Activated CD8-positive, alpha-beta memory T cell treated with anti-CD3 and anti-CD28 coated beads, Interleukin-2, amount 50 U/mL, for 1 hour (primary cell): ENCODE measurements at regions not wholly inside any gene's neighbourhood (a gene's known extent, or its start where the extent isn't known, plus 50 kb on each side); places are given as distances from the start of the nearest gene placed in this dataset.

Source experiments
- DNase-seq: peaks from one replicate; pipeline ENCODE4 v3.0.0-alpha.2; 2020; ENCODE audit errors: extremely low read depth

DNA sequence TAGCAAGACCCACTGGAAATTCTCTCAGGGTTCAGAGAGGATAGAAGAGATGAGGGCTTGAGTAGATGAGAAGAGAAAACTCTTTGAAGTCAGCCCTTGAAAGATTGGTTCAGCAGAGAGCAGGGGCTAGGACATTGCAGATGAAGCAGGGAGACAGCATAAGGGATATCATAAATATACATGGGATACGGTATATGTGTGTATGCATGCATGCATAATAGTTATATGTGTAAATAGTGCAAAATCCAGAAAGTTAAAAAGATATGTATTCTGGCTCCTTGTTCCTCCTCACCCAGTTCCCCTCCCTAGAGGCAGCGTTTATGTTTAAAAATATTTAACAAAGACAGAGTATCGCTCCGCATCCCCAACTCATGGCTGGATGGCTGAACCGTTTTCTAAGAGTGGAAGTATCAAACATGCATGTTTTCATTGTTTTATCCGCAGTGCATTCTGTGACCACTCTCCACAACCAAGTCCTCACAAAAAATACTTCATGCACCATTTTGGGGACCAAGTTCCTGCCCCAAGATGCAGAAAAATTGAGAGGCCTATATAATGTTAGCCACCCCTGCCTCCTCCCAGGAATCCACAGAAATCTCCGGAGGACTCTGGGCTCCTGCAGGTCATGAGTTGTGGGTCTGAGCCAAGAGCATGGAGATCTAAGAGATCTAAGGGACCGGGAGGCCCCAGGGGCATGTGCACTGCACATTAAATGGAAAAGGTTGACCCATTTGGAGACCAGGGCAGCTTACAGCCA, 119.5 kb downstream of the MTX3 start:
- DNase-seq: no peak

DNA sequence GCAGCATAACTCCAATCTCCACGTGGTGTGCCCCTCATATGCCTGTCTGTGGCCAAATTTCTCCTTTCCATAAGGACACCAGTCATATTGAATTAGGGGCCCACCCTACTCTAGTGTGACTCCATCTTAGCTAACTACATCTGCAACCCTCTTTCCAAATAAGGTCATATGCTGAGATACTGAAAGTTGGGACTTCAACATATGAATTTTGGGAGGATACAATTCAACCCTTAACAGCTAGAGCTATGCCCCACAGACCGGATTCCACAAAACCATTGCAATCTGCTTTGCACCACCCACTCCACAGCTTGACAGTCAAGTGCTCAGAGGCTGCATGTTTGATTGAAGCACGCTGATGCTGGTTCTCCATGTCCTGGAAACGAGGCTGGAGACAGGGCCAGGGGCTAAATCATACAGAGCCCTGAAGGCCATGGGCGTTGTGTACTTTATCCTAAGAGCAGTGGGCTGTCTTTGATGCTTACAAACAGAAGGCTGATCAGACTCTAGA, 122.8 kb downstream of the MTX3 start:
- no peak for DNase-seq

GRCh38 chr5:79865579-79865978, 125.5 kb downstream of the MTX3 start:
- DNase-seq: no peak

DNA sequence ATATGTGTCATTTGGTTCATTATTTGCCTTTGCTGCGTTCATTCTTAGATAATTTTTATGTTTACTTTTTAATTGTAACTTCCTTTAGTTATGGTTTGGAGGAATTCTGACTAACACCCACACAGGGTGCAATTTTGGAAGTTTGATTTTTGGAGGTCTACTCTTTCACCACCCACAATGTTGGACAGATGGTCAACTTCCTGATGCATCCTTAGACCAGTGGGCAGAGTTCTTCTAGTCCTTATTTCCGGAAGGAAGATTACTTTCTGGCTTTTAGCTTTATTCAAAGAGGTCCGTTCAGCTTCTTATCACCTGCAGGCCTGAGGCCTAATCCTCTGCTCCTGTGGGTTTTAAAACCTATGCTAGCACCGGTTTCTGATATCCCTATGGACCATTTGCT, 126.7 kb downstream of the MTX3 start:
- DNase-seq: no peak

GRCh38 chr5:79859588-79859987, 131.5 kb downstream of the MTX3 start:
- DNase-seq: no peak

- DNase-seq: no peak
Observed at GRCh38 chr5:79858410-79858723, 132.7 kb downstream of the MTX3 start.

GRCh38 chr5:79857714-79858409, 133.2 kb downstream of the MTX3 start:
- DNase-seq: peak; percentile 26

- DNase-seq: no peak
Observed at GRCh38 chr5:79856456-79857055, 134.5 kb downstream of the MTX3 start.

GRCh38 chr5:79853676-79854418, 137.2 kb downstream of the MTX3 start:
- no peak for DNase-seq

GRCh38 chr5:79853028-79853427, 138.0 kb downstream of the MTX3 start:
- no peak for DNase-seq

- DNase-seq: no peak
Observed at GRCh38 chr5:79851391-79851863, 139.6 kb downstream of the MTX3 start.

DNA sequence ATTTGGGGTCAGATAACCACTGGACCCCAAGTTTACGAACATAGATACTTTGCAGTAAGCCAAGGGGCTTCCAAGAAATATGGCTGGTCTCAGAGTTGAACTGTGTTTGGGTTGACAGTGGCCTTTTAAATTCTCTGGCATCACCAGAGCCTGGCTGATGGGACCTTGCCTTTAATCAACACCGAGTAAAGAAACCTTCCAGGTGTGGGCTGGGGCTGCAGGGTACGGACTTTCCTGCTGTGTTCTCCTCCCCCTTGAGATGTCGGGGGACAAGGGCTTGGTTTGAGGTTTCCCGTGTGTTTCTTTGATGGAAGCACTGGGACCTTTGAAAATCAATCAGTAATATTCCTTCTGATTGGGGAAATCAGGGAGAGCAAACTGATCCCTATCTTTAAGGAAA, 140.1 kb downstream of the MTX3 start:
- DNase-seq: no peak

DNA sequence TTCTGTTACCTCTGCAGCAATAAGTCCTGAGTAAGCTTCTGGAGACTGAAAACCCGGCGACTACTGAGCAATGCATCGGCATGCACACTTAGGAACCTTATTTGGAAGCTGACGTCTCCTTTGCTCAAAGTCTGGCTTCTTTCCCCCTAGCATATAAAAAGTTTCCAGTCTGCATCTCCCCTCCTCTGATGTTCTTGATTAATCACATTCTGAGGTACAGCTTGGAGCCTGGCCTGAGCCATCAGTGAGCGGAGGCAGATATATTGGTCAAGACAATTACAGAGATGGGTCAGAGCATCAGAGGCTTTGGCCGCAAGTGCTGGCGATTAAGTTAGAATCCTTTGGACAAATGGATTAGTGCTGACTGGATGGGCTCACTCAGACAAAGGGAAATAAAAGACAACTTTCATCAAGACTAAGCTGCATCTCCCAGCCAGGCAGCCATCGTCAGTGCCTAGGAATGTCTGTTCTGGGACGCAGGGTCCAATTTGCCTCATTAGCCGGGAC, 140.7 kb downstream of the MTX3 start:
- DNase-seq: no peak

GRCh38 chr5:79849486-79850315, 141.4 kb downstream of the MTX3 start:
- no peak for DNase-seq
